ENCODE measurements at regions not wholly inside any gene's neighbourhood (a gene's known extent, or its start where the extent isn't known, plus 50 kb on each side); places are given as distances from the start of the nearest gene placed in this dataset.

- Histone ChIP-seq H3K27ac (ENCODE audit: low read depth, low read length) (no peak overlapping the region), H3K36me3 (ENCODE audit: insufficient read depth, low read length) (no peaks in the 10 kb centered on the region), H3K4me1 (ENCODE audit: insufficient read depth, low read length) (no peaks in the 10 kb centered on the region), H3K27me3 (ENCODE audit: insufficient read depth, low read length) (no peaks in the 10 kb centered on the region), H3K9me3 (ENCODE audit: control insufficient read depth in 1 of 2, low read length in 2 of 2) (no peaks in the 10 kb centered on the region), H3K4me3 (ENCODE audit: low read length in 2 of 2) (no peak overlapping the region)
- CTCF ChIA-PET (ENCODE audit: partially characterized antibody), result no interaction called here
- Mint-ChIP-seq H3K27ac (no peak overlapping the region), H3K4me1 (no peaks in the 10 kb centered on the region), H3K4me3 (no peak overlapping the region), H3K36me3 (no peaks in the 10 kb centered on the region), H3K9me3 (peaks cover 0 to 2% (median 0%) of the 10 kb centered on the region in 8 donors), H3K27me3 (no peaks in the 10 kb centered on the region)
- POLR2A ChIA-PET (ENCODE audit: partially characterized antibody), result no interaction called here
- intact Hi-C loops (cut with micrococcal nuclease), result no loop called here
- no peak for DNase-seq
These were observed 285.2 kb upstream of the MME start for GRCh38 chr3:154794814-154795445.

DNA sequence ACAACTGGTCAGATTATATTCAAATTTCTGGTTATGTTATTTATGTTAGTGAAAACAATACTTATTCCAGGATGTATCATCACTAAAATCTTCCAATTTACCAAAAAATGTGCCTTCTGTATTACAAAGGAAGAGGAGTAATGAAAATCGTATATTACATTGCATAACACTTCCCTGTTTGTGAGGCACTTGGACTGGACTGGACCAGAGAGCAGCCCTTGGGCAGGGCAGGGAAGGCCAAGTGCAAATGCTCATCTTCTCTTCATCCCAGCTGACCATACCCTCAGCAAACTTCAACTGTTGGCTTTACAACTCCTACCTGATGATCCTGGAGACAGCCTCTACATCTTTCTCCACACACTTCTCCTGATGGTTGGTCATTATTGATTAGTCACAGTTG lies 285.7 kb upstream of the MME start:
- H3K36me3 Mint-ChIP-seq, result no peaks in the 10 kb centered on the region
- H3K4me3 ChIP-seq (ENCODE audit: low read length in 2 of 2), result no peak overlapping the region
- peaks cover 0 to 2% (median 0%) of the 10 kb centered on the region in 8 donors for H3K9me3 Mint-ChIP-seq
- no peaks in the 10 kb centered on the region for H3K4me1 ChIP-seq (ENCODE audit: insufficient read depth, low read length)
- no peaks in the 10 kb centered on the region for H3K4me1 Mint-ChIP-seq
- no peak overlapping the region for H3K27ac ChIP-seq (ENCODE audit: low read depth, low read length)
- ChIA-PET CTCF (ENCODE audit: partially characterized antibody) (no interaction called here), POLR2A (ENCODE audit: partially characterized antibody) (no interaction called here)
- H3K9me3 ChIP-seq (ENCODE audit: control insufficient read depth in 1 of 2, low read length in 2 of 2), result no peaks in the 10 kb centered on the region
- DNase-seq, result no peak
- H3K27me3 ChIP-seq (ENCODE audit: insufficient read depth, low read length), result no peaks in the 10 kb centered on the region
- no peak overlapping the region for H3K4me3 Mint-ChIP-seq
- no peak overlapping the region for H3K27ac Mint-ChIP-seq
- no peaks in the 10 kb centered on the region for H3K36me3 ChIP-seq (ENCODE audit: insufficient read depth, low read length)
- no peaks in the 10 kb centered on the region for H3K27me3 Mint-ChIP-seq
- intact Hi-C loops (cut with micrococcal nuclease), result no loop called here

DNA sequence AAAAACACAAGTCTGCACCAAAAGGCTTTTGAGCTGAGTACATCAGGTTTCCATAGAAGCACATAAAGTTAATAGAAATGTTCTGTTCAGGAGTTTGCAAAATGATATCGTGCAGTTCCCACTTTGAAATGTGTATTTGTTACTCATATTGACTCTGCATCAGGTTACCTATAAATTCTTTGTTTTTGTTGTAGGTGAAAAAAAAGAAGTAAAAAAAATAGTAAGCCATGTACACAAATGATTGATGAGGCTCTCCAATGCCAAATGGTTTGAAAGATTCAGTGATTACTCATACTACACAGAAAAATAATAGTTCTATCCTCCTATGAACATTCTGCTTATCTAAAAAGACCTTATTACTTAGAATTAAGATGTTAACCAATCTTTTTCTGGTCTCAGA lies 287.3 kb upstream of the MME start:
- H3K27ac Mint-ChIP-seq, result no peak overlapping the region
- H3K27me3 Mint-ChIP-seq, result peaks cover 0 to 1% of the 10 kb centered on the region in 2 donors
- no peaks in the 10 kb centered on the region for H3K27me3 ChIP-seq (ENCODE audit: insufficient read depth, low read length)
- no peak overlapping the region for H3K27ac ChIP-seq (ENCODE audit: low read depth, low read length)
- CTCF ChIA-PET (ENCODE audit: partially characterized antibody), result no interaction called here
- intact Hi-C loops (cut with micrococcal nuclease), result no loop called here
- H3K9me3 Mint-ChIP-seq, result peaks cover 0 to 2% (median 0%) of the 10 kb centered on the region in 8 donors
- no peaks in the 10 kb centered on the region for H3K4me1 Mint-ChIP-seq
- no peaks in the 10 kb centered on the region for H3K36me3 ChIP-seq (ENCODE audit: insufficient read depth, low read length)
- H3K4me1 ChIP-seq (ENCODE audit: insufficient read depth, low read length), result no peaks in the 10 kb centered on the region
- H3K4me3 Mint-ChIP-seq, result no peak overlapping the region
- DNase-seq, result no peak
- H3K9me3 ChIP-seq (ENCODE audit: control insufficient read depth in 1 of 2, low read length in 2 of 2), result no peaks in the 10 kb centered on the region
- H3K36me3 Mint-ChIP-seq, result no peaks in the 10 kb centered on the region
- no peak overlapping the region for H3K4me3 ChIP-seq (ENCODE audit: low read length in 2 of 2)
- POLR2A ChIA-PET (ENCODE audit: partially characterized antibody), result no interaction called here

DNA sequence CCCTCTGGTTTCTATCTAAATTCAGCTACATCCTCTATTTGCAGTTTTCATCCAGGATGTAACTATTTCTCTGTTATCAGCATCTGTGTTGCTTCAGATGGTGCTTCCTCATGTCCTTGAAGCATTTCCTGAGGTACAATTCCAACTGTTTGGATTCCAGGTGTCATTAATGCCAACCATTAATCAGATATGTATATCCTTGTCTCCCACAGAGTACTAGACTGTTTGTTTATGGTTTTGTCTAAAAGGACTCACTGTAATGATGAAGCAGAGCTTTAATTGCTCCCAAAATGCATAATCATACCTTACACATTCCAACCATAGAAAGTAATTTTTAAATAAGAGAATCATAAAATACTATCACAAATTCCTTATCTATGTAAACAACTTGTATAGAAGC lies 288.5 kb upstream of the MME start:
- Mint-ChIP-seq H3K4me3 (no peak overlapping the region), H3K27me3 (peaks cover 0 to 1% of the 10 kb centered on the region in 2 donors), H3K9me3 (peaks cover 0 to 2% (median 0%) of the 10 kb centered on the region in 8 donors), H3K27ac (no peak overlapping the region), H3K36me3 (no peaks in the 10 kb centered on the region), H3K4me1 (no peaks in the 10 kb centered on the region)
- no peaks in the 10 kb centered on the region for H3K4me1 ChIP-seq (ENCODE audit: insufficient read depth, low read length)
- POLR2A ChIA-PET (ENCODE audit: partially characterized antibody), result no interaction called here
- no peak for DNase-seq
- H3K27me3 ChIP-seq (ENCODE audit: insufficient read depth, low read length), result no peaks in the 10 kb centered on the region
- CTCF ChIA-PET (ENCODE audit: partially characterized antibody), result no interaction called here
- no peaks in the 10 kb centered on the region for H3K9me3 ChIP-seq (ENCODE audit: control insufficient read depth in 1 of 2, low read length in 2 of 2)
- H3K4me3 ChIP-seq (ENCODE audit: low read length in 2 of 2), result no peak overlapping the region
- H3K36me3 ChIP-seq (ENCODE audit: insufficient read depth, low read length), result no peaks in the 10 kb centered on the region
- intact Hi-C loops (cut with micrococcal nuclease), result no loop called here
- H3K27ac ChIP-seq (ENCODE audit: low read depth, low read length), result no peak overlapping the region

GRCh38 chr3:154786724-154787123 lies 293.4 kb upstream of the MME start:
- H3K27me3 Mint-ChIP-seq, result peaks cover 0 to 1% of the 10 kb centered on the region in 2 donors
- CTCF ChIA-PET (ENCODE audit: partially characterized antibody), result no interaction called here
- no peaks in the 10 kb centered on the region for H3K4me1 ChIP-seq (ENCODE audit: insufficient read depth, low read length)
- no peaks in the 10 kb centered on the region for H3K9me3 ChIP-seq (ENCODE audit: control insufficient read depth in 1 of 2, low read length in 2 of 2)
- no peak overlapping the region for H3K4me3 ChIP-seq (ENCODE audit: low read length in 2 of 2)
- H3K9me3 Mint-ChIP-seq, result peaks cover 0 to 2% (median 0%) of the 10 kb centered on the region in 8 donors
- no peak overlapping the region for H3K27ac Mint-ChIP-seq
- H3K4me1 Mint-ChIP-seq, result no peaks in the 10 kb centered on the region
- DNase-seq, result no peak
- no peaks in the 10 kb centered on the region for H3K27me3 ChIP-seq (ENCODE audit: insufficient read depth, low read length)
- no peak overlapping the region for H3K27ac ChIP-seq (ENCODE audit: low read depth, low read length)
- no peaks in the 10 kb centered on the region for H3K36me3 ChIP-seq (ENCODE audit: insufficient read depth, low read length)
- POLR2A ChIA-PET (ENCODE audit: partially characterized antibody), result no interaction called here
- H3K4me3 Mint-ChIP-seq, result no peak overlapping the region
- H3K36me3 Mint-ChIP-seq, result no peaks in the 10 kb centered on the region
- intact Hi-C loops (cut with micrococcal nuclease), result no loop called here

DNA sequence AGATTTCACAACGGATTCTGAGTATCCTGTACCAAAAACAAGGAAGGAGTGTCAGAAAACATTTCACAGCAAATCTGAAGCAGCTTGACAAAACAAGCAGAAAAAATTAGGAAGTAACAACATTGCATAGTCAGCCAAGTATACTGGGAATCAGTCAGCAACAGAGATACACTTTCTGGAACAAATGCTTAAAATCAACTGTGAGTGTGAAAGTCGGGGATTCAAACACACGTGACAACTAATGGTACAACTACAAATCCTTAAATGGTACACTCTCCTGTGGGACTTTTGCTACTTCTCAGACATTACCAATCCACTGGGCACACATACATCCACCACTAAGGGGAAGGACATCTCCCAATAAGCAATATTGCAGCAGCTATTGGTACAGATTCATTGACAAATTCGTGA lies 296.6 kb upstream of the MME start:
- no peaks in the 10 kb centered on the region for H3K27me3 ChIP-seq (ENCODE audit: insufficient read depth, low read length)

GRCh38 chr3:154783061-154783460 lies 297.1 kb upstream of the MME start:
- H3K4me1 ChIP-seq (ENCODE audit: insufficient read depth, low read length), result no peaks in the 10 kb centered on the region
- H3K9me3 ChIP-seq (ENCODE audit: control insufficient read depth in 1 of 2, low read length in 2 of 2), result no peaks in the 10 kb centered on the region
- no peak for DNase-seq
- H3K9me3 Mint-ChIP-seq, result peaks cover 0 to 4% (median 0%) of the 10 kb centered on the region in 8 donors
- intact Hi-C loops (cut with micrococcal nuclease), result no loop called here
- H3K27me3 Mint-ChIP-seq, result no peaks in the 10 kb centered on the region
- H3K4me3 ChIP-seq (ENCODE audit: low read length in 2 of 2), result no peak overlapping the region
- no peak overlapping the region for H3K27ac ChIP-seq (ENCODE audit: low read depth, low read length)
- H3K27me3 ChIP-seq (ENCODE audit: insufficient read depth, low read length), result no peaks in the 10 kb centered on the region
- ChIA-PET POLR2A (ENCODE audit: partially characterized antibody) (no interaction called here), CTCF (ENCODE audit: partially characterized antibody) (no interaction called here)
- no peaks in the 10 kb centered on the region for H3K36me3 ChIP-seq (ENCODE audit: insufficient read depth, low read length)
- no peaks in the 10 kb centered on the region for H3K4me1 Mint-ChIP-seq
- no peaks in the 10 kb centered on the region for H3K36me3 Mint-ChIP-seq
- no peak overlapping the region for H3K27ac Mint-ChIP-seq
- H3K4me3 Mint-ChIP-seq, result no peak overlapping the region

More for the DNA sequence above, 296.6 kb upstream of the MME start:
- no peak overlapping the region for H3K27ac Mint-ChIP-seq
- Histone ChIP-seq H3K36me3 (ENCODE audit: insufficient read depth, low read length) (no peaks in the 10 kb centered on the region), H3K9me3 (ENCODE audit: control insufficient read depth in 1 of 2, low read length in 2 of 2) (no peaks in the 10 kb centered on the region), H3K27ac (ENCODE audit: low read depth, low read length) (no peak overlapping the region), H3K4me3 (ENCODE audit: low read length in 2 of 2) (no peak overlapping the region), H3K4me1 (ENCODE audit: insufficient read depth, low read length) (no peaks in the 10 kb centered on the region)
- DNase-seq, result no peak
- POLR2A ChIA-PET (ENCODE audit: partially characterized antibody), result no interaction called here
- H3K9me3 Mint-ChIP-seq, result peaks cover 0 to 4% (median 0%) of the 10 kb centered on the region in 8 donors
- no peaks in the 10 kb centered on the region for H3K27me3 Mint-ChIP-seq
- H3K36me3 Mint-ChIP-seq, result no peaks in the 10 kb centered on the region
- intact Hi-C loops (cut with micrococcal nuclease), result no loop called here
- H3K4me1 Mint-ChIP-seq, result no peaks in the 10 kb centered on the region
- CTCF ChIA-PET (ENCODE audit: partially characterized antibody), result no interaction called here
- H3K4me3 Mint-ChIP-seq, result no peak overlapping the region

DNA sequence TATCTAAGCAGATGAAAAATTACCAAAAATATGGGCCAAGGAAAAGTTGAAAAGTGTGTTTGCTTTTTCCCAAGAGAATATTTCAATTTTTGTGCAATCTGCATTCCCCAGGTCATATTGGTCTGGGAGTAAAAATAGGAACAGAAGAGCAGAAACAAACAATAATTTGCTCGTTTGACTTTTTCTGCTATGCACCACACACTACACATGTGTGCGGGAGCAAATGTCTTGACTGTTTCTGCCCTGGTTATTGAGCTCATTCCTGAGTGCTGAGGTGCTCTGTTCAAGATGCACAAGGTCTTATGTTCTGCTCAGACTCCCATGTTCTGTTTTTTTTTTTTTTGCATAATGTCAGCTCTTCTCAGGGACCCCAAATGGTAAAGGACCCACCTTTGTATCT lies 298.0 kb upstream of the MME start:
- intact Hi-C loops (cut with micrococcal nuclease), result no loop called here
- no peaks in the 10 kb centered on the region for H3K27me3 ChIP-seq (ENCODE audit: insufficient read depth, low read length)
- Mint-ChIP-seq H3K4me3 (no peak overlapping the region), H3K9me3 (peaks cover 0 to 4% (median 0%) of the 10 kb centered on the region in 8 donors), H3K27me3 (no peaks in the 10 kb centered on the region), H3K27ac (no peak overlapping the region), H3K4me1 (no peaks in the 10 kb centered on the region), H3K36me3 (no peaks in the 10 kb centered on the region)
- no peak for DNase-seq
- H3K9me3 ChIP-seq (ENCODE audit: control insufficient read depth in 1 of 2, low read length in 2 of 2), result no peaks in the 10 kb centered on the region
- no peak overlapping the region for H3K4me3 ChIP-seq (ENCODE audit: low read length in 2 of 2)
- ChIA-PET POLR2A (ENCODE audit: partially characterized antibody) (no interaction called here), CTCF (ENCODE audit: partially characterized antibody) (no interaction called here)
- no peaks in the 10 kb centered on the region for H3K4me1 ChIP-seq (ENCODE audit: insufficient read depth, low read length)
- H3K36me3 ChIP-seq (ENCODE audit: insufficient read depth, low read length), result no peaks in the 10 kb centered on the region
- no peak overlapping the region for H3K27ac ChIP-seq (ENCODE audit: low read depth, low read length)
